GM18868 (cell line): ENCODE measurements at regions not wholly inside any gene's neighbourhood (a gene's known extent, or its start where the extent isn't known, plus 50 kb on each side); places are given as distances from the start of the nearest gene placed in this dataset.
"Not testable (repeated sequence)": the region's sequence is repeated elsewhere in the genome, so short reads cannot be mapped to it uniquely, and the experiment has no call there.

Experiments
- ATAC-seq: cut with Tn5 transposase; IDR thresholded peaks from one replicate; pipeline ENCODE4 v1.9.1; 2021; ENCODE audit warnings: mild to moderate bottlenecking, moderate library complexity; ENCODE audit not compliant: unreplicated experiment

DNA sequence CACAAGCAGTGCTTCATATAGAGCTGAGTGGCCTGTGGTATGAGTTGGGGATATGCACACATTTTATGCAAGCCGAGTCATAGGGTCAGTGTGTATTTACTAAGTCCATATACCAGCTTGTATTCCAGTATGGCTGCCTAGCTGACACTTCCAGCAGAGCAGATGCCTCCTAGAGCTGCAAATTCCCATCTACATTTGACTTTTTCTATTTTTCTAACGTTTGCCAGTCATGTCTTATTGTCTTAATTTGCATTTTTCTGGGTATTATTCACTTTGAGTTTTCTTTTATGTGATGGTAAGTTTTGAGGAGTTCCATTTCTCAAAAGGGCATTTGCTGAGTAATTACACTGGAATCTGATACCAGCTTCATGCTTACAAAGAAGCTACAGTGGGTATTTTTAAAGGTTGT, 334.5 kb upstream of the CDH2 start:
- ATAC-seq, result no peak

DNA sequence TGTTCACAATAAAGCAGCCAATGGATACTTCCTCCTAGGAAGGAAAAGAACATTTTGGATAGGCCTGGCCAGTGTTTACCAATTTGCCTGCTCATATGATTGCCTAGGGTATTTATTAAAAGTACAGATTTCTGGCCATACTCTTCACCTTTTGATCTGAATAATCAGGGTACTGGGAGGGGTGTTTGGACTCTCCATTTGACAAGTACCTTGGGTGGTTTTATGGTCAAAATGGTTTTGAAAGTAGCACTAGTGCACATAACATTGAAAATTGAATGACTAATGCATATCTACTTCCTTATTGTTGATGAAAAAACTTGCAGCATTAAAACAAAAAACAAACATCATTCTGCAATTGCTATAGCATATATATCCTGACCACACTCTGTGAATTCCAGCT, 333.3 kb upstream of the CDH2 start:
- peak; percentile 61 for ATAC-seq

DNA sequence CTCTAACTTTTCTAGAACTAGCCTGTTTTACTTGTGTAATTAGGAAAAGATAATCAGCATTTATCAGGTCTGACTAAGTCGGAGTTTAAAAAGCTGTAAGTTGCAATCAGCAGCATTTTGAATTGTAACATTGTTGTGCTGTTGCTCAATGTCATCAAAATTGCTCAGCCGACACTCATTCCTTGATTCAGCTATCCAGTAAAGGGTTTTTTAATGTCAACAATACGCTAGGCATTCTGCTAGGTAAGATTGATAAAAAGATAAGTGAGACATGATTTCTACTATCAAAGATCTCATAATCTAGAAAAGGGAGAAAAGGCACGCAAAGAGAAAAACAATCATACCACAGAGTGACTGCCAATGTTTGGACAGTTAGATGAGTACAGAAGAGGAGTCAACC, 327.1 kb upstream of the CDH2 start:
- no peak for ATAC-seq

DNA sequence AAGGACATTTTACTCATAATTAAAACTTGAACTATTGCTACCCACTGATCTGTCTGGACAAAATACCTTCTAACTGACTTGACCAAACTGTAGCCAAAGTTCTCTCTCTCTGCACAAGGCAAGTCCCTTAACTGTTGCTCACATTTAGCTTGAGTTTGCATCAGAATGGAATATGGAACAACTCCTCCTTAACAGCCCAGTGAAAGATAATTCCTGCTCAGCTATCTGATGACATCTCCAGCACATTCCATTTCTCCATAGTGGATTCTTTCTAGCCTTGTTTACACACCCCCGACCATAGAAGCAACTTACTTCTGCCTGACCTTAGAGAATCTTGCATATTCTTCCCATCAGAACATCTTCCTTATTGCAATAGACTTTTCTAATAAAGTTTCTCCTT, 317.2 kb upstream of the CDH2 start:
- no peak for ATAC-seq

DNA sequence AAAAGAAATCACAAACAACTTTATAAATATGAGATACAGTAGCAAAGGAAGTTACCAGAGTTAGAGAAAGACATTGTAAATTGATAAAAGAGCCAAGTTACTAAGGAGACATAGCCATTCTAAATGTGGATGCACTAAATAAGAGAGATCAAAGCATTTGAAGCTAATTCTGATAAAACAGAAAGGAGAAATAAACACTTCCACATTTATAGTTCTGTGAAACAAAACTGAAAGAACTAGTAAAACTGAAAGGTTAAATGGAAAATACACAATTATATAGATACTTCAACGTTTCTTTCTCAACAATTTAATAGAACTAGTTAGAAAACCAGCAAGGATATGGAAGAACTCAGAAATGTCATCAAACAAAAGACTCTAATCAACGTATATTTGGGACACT, 309.0 kb upstream of the CDH2 start:
- ATAC-seq, result peak; percentile 86

DNA sequence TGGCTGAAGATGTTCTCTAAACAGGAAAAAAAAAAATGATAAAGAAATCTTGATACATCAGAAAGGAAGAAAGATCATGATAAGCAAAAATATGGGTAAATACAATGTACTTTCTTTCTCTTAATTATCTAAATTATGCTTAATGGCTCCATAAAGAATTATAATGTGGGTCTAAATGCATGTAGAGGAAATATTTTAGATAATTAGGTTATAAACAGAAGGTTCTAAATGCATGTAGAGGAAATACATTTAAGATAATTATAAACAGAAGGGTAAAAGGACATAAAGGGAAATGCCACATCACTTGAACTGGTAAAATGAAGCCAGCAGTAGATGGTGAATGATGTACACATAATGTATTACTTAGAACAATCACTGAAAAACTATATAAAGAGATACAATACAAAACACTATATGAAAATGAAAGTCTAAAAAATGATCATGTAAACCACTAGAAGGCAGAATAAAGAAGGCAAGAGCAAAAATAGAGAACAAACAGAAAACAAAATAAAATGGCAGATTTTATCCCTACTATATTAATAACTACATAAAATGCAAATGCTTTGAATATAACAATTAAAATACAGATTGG, 308.4 kb upstream of the CDH2 start:
- peak; percentile 33 for ATAC-seq

DNA sequence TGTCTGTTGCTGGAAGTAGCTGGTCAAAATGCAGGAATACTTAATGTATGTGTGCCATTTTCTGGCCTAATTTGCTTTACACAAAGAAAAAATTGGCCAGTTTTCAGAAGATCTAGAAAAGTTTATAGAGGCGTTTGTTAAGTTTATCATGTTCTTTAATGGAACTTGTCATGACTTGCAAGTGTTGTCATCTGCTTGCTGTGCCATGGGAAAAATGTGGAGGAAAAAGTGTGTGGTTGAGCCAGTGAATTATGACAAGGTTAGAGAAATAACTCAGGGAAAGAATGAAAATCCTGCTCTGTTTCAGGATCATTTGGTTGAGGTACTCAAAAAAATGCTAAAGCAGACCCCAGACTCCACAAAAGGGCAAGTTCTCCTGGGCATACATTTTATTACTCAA, 301.6 kb upstream of the CDH2 start:
- no peak for ATAC-seq

DNA sequence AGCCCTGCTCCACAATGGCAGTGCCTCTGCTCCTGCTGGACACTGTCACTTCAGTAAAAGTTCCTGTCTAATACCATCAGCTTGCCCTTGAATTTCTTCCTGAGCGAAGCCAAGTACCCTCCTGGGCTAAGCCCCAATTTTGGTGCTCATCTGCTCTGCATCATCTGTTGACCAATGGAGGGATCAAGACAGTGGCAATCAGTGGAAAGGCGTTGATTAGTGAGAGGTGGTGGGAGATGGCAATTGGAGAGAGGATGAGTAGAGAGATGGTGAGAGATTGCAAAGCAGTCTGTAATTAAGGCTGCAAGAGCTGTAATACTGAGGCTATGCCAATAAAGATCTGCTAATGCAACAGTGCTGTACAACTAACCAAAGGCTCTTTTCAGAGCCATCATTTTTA, 299.4 kb upstream of the CDH2 start:
- ATAC-seq, result no peak

DNA sequence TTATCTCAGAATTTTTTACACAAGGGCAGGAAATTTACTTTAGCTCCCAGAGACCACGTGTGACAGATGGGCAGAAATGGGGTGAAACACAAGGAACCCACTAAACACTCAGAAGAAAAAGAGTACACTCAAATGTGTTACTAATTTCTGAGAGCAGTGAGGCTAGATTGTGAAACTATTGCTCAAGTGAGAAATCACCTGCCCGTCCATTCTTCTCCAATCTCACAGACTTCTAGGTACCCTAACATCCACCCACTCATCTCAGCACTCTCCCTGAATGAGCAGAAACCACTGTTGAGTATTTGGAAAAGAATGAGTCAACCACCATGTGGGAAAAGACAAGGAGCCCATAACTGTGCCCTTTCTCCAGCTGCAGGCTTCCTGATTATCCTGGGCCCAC, 293.0 kb upstream of the CDH2 start:
- ATAC-seq, result peak; percentile 79

DNA sequence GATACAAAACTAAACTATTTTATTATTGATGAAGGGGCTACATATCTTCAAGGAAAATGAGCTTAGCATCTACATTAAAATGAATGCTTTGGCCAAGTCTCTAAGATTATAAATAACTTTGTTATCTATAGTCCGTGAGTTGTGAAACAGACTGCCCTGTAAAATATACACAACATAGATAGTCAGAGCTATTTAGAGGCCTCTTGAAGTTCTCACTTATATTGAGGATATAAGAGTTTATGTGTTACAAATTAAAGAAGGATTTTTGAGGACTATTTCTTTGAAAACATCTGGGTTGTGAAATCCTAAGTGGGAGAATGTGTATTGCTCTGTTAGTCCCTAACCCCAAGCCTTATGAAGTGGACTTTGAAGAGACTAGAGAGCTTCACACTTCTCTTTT, 292.0 kb upstream of the CDH2 start:
- ATAC-seq, result no peak

DNA sequence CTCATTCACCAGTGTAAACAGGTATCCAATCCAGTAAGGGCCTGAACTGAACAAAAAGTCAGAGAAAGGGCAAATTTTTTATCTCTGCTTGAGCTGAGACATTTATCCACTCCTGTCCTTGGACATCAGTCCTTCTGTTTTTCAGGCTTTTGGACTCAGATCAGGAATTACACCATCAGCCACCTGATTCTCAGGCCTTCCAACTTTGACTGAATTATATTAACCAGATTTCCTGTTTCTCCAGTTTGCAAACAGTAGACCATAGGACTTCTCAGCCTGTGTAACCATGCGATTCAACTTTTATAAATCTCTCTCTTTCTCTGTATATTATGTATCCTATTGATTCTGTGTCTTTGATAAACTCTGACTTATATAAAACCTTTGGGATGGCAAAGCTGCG, 289.3 kb upstream of the CDH2 start:
- no peak for ATAC-seq

DNA sequence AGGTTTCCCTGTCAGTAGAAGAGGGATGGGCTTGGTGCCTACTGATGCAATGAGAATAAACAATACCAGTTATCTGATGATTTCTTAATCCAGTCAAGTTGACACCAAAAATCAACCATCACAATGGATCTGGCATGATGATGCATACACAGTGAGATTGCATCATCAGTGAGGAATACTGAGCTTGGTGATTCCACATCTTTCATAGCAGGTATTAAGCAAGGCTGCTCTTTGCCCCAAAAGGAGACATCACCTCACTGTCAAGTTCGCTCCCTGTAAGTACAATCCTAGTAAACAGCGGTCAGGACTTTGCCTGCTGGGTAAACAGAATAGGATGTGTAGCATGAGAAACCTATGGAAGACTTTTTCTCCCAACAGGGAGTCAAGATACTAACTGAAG, 282.7 kb upstream of the CDH2 start:
- no peak for ATAC-seq

DNA sequence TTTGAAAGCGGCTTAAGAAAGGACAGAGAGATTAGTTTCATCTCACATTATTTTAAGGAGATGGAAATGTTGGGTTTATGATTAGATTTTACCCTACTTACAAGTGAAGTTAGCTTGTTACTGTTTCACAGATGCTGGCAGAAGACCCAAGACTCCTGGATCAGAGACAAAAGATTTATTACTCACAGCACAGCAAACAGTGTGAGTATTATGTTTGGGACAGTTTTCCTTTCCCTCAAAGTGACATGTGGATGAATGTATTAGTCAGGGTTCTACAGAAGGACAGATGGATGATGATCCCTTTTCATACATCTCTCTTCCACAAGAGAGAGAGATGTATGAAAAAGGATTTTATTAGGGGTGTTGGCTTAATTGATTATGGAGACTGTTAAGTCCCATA, 281.8 kb upstream of the CDH2 start:
- ATAC-seq, result no peak

DNA sequence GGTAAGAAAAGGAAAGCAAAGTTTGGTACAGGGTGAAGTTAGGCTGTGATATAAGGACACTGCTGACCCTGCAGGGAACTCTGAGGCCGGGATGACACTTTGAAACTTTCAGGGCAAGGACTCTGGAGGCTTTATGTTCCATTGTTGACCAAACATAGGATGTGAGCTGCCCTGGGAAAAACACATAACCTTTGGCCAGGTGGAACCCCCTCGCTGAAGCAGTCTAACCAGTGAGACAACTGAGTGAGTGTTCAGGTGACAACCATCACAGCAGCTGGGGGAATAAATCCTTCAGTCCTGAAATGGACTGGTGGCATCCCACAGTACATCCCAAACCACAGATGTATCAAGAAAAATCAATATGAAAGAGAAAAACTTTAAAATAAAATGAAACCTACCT, 280.9 kb upstream of the CDH2 start:
- ATAC-seq, result no peak

DNA sequence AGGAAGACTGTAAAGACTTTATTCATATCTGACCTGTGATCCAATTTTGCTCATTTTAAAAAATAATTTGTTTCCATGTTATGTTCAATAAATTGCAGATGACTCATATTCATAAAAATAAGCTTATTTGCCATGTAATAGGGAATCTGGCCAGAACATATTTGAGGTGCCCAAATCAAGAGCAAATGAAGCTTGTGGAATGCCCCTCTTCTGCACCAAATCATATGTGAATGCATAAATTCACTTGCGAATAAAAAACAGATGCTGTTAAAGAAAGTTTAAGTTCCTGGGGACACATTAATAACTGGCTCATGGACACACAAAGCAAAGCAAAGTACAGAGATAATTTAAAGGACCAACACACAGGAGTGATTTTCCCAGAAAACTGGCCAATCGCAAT, 279.0 kb upstream of the CDH2 start:
- ATAC-seq, result no peak

DNA sequence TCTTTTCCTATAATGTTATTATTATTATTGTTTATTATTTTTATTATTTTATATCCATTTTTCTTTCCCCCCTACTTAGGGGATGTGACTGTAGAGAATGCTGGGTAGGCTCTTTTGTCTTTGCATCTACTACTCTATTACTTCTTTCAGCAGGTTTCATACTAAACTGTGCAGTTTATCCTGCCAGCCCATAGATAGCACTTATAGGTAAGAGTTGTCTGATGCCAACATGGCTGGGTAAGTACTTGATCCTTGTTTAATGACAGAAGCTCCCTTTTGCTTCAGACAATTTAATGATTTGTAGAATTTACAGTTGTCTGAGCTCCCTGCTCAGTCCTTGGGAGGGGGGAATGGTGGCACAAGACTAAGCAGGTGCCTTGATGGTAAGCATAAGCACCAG, 262.9 kb upstream of the CDH2 start:
- no peak for ATAC-seq

DNA sequence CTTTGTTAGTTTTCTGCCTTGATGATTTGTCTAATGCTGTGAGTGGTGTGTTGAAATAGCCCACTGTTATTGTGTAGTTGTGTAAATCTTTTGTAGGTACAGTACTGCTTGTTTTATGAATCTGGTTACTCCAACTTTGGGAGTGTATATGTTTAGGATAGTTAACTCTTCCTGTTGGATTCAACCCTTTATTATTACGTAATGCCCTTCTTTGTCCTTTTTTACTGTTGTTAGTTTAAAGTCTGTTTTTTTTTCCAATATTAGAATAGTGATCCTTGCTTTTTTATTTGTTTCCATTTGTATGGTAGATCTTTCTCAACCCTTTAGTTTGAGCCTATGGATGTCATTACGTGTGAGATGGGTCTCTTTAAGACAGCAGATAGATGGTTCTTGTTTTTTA, 261.5 kb upstream of the CDH2 start:
- ATAC-seq, result no peak

DNA sequence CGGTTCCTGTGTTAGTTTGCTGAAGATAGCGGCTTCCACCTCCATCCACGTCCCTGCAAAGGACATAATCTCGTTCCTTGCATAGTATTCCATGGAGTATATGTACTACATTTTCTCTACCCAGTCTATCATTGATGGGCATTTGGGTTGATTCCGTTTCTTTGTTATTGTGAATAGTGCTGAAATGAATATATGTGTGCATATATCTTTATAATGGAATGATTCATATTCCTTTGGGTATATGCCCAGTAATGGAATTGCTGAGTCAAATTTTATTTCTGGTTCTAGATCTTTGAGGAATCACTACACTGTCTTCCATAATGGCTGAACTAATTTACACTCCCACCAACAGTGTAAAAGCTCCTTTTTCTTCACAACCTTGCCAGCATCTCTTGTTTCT, 255.4 kb upstream of the CDH2 start:
- no peak for ATAC-seq

DNA sequence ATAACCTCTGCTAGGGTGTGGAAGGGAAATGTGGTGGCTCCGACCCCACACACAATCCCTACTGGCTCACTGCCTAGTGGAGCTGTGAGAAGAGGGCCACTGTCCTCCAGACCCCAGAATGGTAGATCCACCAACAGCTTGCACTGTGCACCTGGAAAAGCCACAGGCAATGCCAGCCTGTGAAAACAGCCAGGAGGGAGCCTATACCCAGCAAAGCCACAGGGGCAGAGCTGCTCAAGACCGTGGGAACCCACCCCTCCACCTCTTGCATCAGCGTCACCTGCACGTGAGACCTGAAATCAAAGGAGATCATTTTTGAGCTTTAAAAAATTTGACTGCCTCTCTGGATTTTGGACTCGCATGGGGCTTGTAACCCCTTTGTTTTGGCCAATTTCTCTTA, 249.0 kb upstream of the CDH2 start:
- ATAC-seq, result no peak

DNA sequence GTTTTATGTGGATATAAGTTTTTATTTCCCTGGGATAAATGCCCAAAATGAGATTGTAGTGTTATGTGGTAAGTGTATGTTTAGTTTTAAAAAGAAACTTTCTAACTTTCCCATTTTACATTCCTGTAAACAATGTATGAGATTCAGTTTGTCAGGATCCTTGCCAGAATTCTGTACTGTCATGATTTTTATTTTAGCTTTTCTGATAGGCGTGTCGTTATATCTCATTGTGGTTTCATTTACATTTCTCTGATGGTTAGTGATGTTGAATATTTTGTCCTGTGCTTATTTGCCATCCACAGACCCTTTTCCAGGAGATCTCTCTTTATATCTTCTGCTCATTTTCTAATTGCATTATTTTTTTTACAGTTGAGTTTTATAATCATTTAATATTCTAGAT, 245.6 kb upstream of the CDH2 start:
- ATAC-seq, result no peak

DNA sequence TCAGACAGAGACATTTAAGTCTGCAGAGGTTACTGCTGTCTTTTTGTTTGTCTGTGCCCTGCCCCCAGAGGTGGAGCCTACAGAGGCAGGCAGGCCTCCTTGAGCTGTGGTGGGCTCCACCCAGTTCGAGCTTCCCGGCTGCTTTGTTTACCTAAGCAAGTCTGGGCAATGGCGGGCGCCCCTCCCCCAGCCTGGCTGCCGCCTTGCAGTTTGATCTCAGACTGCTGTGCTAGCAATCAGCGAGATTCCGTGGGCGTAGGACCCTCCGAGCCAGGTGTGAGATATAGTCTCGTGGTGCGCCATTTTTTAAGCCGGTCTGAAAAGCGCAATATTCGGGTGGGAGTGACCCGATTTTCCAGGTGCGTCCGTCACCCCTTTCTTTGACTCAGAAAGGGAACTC, 245.0 kb upstream of the CDH2 start:
- ATAC-seq, result not testable (repeated sequence)

DNA sequence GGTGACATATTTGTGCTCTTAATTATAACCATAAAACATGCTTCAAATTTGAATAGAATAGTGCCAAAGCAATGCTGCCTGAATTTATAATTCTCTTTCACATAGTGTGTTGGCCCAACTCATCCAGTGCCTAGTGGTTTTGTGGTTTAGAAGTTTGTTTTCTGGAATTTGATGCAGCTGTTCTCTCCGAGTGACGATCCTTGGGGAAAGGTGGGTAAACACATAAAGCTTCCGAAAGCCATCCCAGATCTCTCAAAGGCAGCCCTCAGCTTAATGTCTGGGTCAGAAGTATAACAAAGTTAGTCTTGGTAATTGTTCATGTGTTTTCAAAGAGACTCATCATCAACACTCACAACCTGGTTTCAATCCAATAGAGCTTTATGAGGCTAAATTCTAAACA, 235.6 kb upstream of the CDH2 start:
- no peak for ATAC-seq

DNA sequence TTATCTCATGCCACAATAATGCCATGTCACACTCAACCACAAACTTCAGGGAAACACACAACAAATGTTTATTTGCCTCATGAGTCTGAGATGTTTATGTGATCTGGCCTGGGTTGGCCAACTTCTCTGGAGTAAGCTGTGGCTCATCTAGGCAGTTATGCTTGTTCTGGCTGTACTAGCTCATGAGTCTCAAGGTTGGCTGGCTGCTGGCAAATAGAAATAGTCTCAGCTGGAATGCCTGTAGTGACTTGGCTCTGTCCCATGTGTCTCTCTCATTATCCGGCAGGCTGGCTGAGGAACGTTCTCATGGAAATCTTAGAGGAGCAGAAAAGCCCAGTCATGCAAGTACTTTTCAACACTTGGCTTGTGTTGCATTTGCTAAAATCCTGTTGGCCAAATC, 234.9 kb upstream of the CDH2 start:
- ATAC-seq, result no peak

DNA sequence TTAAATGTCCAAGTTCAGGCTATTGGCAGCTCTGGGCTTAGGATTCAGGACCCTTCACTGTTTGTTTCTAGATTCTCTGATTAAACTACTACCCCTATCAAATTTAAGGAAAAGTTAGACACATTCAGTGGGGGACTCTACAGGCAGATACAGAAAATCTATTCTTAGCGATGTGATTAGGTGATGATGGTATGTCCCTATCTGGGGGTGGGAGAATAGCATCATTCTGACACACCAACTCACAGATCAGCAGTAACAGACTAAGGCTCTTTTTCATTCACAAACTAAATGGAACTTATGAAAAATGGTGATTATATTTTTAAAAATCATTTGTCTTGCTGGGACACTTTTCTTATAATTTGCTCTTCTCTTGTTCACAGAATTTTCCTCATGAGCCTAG, 232.9 kb upstream of the CDH2 start:
- no peak for ATAC-seq
